IPS-18a (cell line): ENCODE measurements at regions not wholly inside any gene's neighbourhood (a gene's known extent, or its start where the extent isn't known, plus 50 kb on each side); places are given as distances from the start of the nearest gene placed in this dataset.
"Not testable (repeated sequence)": the region's sequence is repeated elsewhere in the genome, so short reads cannot be mapped to it uniquely, and the experiment has no call there.

ENCODE experiments used
- H3K27ac ChIP-seq: one replicate; pipeline ENCODE4 v1.5.1; 2013; ENCODE audit warnings: low read length
- H3K27me3 ChIP-seq: one replicate; pipeline ENCODE4 v1.6.1; 2013; ENCODE audit warnings: mild to moderate bottlenecking, low read length; ENCODE audit not compliant: control insufficient read depth, insufficient read depth
- H3K36me3 ChIP-seq: one replicate; pipeline ENCODE4 v1.6.1; 2013; ENCODE audit warnings: low read depth, low read length; ENCODE audit not compliant: control insufficient read depth
- H3K4me1 ChIP-seq: one replicate; pipeline ENCODE4 v1.6.1; 2013; ENCODE audit warnings: low read depth, low read length; ENCODE audit not compliant: control insufficient read depth
- H3K4me3 ChIP-seq: one replicate; pipeline ENCODE4 v1.5.1; 2013; ENCODE audit warnings: low read length
- H3K9ac ChIP-seq: one replicate; pipeline ENCODE4 v1.6.1; 2013; ENCODE audit warnings: mild to moderate bottlenecking, low read length, moderate library complexity
- H3K9me3 ChIP-seq: one replicate; pipeline ENCODE4 v1.6.1; 2013; ENCODE audit warnings: low read depth, low read length; ENCODE audit not compliant: control insufficient read depth

DNA sequence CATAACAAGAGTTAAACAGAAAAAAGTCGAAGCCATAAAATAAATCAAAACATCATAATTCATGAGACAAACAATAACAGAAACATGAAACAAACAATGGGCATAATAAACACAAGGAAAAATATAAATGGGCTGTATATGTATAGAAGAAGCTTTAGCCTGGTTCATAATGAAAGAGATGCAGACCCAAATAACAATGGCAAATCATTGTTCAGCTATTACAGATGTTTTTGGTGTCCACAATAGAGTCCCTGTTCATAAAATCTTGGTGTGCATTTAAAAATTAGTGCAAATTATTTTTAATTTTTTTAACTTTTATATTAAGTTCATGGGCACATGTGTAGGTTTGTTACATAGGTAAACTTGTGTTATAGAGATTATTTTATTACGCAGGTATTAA lies 1185.9 kb upstream of the B3GALT2 start:
- no peaks in the 10 kb centered on the region for H3K4me1 ChIP-seq
- H3K36me3 ChIP-seq = no peaks in the 10 kb centered on the region
- no peak overlapping the region for H3K27ac ChIP-seq
- no peak overlapping the region for H3K9ac ChIP-seq
- no peak overlapping the region for H3K4me3 ChIP-seq
- no peaks in the 10 kb centered on the region for H3K27me3 ChIP-seq
- H3K9me3 ChIP-seq = no peaks in the 10 kb centered on the region

DNA sequence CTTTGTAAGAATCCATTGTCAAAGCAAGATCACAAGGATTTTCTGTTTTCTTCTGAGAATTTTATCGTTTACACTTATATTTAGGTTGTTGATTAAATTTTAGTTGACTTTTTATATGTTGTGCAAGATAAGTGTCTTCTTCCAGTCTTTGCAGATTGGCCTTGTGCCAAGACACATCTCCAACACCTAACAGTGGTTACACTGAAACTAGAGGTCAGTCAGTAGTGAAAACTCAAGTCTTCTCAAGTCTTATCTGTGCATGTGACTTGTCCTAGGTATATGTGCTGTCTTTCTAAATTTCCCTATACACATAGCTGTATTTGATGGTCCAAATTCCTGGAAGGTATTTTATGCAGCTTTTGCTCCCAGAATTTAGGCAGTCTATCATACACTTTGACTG lies 1183.2 kb upstream of the B3GALT2 start:
- Histone ChIP-seq H3K9ac (no peak overlapping the region), H3K4me3 (no peak overlapping the region), H3K36me3 (no peaks in the 10 kb centered on the region), H3K4me1 (no peaks in the 10 kb centered on the region), H3K27me3 (no peaks in the 10 kb centered on the region), H3K9me3 (no peaks in the 10 kb centered on the region), H3K27ac (no peak overlapping the region)

DNA sequence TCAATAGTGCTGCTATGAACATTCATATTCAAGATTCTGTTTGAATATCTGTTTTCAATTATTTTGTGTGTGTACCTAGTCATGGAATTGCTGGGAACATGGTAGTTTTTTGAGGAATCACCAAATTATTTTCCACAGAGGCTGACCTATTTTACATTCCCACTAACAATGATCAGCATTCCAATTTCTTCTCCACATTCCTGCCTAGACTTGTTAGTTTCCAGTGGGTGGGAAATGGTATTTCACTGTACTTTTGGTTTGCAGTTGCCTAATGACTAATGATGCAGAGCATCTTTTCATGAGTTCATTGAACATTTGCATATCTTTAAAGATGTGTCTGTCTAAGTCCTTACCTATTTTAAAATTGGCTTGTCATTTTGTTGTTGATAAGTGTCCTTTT lies 1182.6 kb upstream of the B3GALT2 start:
- no peak overlapping the region for H3K27ac ChIP-seq
- no peaks in the 10 kb centered on the region for H3K9me3 ChIP-seq
- H3K4me3 ChIP-seq = no peak overlapping the region
- no peaks in the 10 kb centered on the region for H3K27me3 ChIP-seq
- H3K9ac ChIP-seq = no peak overlapping the region
- no peaks in the 10 kb centered on the region for H3K36me3 ChIP-seq
- H3K4me1 ChIP-seq = no peaks in the 10 kb centered on the region

DNA sequence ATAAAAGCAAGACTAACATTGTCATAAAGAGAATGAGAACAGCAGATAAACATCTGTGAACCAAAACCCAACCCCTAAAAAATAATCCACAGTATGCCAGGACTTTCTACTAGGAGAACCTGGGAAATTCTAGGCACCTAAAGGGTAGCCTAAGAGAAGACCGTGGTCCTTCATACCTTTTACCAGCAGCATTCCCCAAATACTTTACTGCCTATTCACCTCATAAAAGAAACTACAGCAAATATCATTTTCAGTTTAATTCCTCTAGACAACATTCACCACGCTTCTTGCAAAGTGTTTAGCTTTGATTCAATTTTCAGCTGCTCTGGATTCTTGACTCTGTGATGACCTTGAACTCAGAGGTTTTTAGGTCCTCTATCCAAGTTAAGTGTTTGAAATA lies 1180.7 kb upstream of the B3GALT2 start:
- Histone ChIP-seq H3K4me3 (no peak overlapping the region), H3K4me1 (no peaks in the 10 kb centered on the region), H3K27ac (no peak overlapping the region), H3K27me3 (no peaks in the 10 kb centered on the region), H3K9me3 (no peaks in the 10 kb centered on the region), H3K36me3 (no peaks in the 10 kb centered on the region), H3K9ac (no peak overlapping the region)

DNA sequence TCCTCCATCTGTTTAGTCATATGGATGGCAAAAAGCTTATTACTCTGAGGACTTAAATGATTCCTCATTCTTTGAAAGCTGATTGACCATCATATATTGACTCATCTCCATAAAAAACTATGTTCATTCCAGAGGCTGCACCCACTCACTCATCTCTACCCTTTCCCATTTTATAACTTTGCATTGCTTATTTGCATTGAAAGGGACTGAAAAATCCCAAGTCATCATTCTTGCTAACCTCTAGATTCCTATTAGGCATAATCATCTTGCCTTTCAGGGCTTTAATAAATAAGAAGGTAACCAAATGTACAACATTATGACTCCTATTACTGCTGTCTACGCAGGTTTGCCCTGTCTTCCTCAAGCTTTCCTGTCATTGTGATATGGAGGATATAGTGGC lies 1180.3 kb upstream of the B3GALT2 start:
- Histone ChIP-seq H3K4me3 (no peak overlapping the region), H3K36me3 (no peaks in the 10 kb centered on the region), H3K4me1 (no peaks in the 10 kb centered on the region), H3K27me3 (no peaks in the 10 kb centered on the region), H3K27ac (no peak overlapping the region), H3K9ac (no peak overlapping the region), H3K9me3 (no peaks in the 10 kb centered on the region)

DNA sequence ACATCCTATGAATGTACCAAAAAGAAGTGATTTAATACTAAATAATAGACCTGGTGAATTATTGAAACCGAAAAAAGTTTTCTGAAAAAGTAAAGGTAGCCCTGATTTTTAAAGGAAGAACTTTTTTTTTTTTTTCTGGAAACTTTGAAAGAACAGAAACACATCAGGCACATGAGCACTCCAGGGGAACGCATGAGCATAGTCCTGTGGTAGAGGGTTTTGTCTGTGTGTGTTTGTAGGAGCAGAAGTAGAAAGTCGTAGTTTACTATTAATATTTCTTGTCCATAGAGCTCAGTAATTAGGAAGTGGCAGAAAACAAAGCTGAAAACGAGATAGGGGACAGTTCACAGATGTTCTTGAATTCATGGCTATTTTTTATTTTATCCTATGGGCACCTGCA lies 1175.9 kb upstream of the B3GALT2 start:
- H3K9me3 ChIP-seq = no peaks in the 10 kb centered on the region
- H3K27me3 ChIP-seq = no peaks in the 10 kb centered on the region
- no peak overlapping the region for H3K27ac ChIP-seq
- H3K9ac ChIP-seq = no peak overlapping the region
- H3K4me1 ChIP-seq = no peaks in the 10 kb centered on the region
- no peak overlapping the region for H3K4me3 ChIP-seq
- H3K36me3 ChIP-seq = no peaks in the 10 kb centered on the region

DNA sequence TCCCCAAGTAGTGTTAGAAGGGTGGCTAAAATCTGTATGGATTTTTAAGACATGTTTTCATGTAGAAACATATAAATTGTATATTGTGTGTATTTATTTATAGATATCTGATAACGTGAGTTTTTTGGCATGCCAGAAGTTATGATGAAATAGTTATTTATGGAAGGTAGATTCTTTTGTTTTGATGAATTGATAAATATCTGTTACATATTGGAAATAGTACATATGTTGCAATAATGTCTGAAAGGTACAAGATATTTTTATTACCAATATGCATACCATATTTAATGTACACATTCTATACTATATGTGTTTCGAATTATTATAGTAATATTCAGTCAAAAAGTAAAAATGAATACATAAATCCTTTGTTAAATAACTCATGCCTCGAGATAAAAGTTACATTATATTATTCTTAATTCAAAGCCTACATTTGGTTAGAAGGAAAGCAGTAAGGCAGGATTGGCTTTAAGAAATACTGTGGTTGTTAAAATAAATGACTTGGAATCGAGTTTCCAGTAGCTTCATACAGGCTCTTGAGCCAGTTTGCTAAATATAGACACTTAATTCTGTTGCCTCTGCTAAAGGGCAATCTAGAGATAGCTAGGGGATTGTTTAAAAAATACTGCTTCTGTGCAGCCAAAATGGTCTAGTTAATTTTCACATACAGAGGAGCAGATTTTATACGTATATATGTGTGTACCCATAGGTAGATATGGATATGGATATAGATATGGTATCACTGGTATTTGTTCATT lies 1175.1 kb upstream of the B3GALT2 start:
- no peaks in the 10 kb centered on the region for H3K36me3 ChIP-seq
- H3K27me3 ChIP-seq = no peaks in the 10 kb centered on the region
- no peak overlapping the region for H3K27ac ChIP-seq
- no peaks in the 10 kb centered on the region for H3K9me3 ChIP-seq
- H3K4me1 ChIP-seq = no peaks in the 10 kb centered on the region
- H3K9ac ChIP-seq = no peak overlapping the region
- H3K4me3 ChIP-seq = no peak overlapping the region

DNA sequence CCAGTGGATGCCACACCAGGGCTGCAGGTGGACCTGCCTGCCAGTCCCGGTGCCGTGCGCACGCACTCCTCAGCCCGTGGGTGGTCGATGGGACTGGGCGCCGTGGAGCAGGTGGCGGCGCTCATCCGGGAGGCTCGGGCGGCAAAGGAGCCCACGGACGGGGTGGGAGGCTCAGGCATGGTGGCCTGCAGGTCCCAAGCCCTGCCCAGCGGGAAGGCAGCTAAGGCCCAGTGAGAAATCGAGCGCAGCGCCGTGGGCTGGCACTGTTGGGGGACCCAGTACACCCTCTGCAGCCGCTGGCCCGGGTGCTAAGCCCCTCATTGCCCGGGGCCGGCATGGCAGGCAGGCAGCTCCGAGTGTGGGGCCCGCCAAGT lies 1171.8 kb upstream of the B3GALT2 start:
- Histone ChIP-seq H3K4me1 (no peaks in the 10 kb centered on the region), H3K4me3 (no peak overlapping the region), H3K36me3 (no peaks in the 10 kb centered on the region), H3K27me3 (no peaks in the 10 kb centered on the region), H3K9ac (no peak overlapping the region), H3K9me3 (no peaks in the 10 kb centered on the region), H3K27ac (no peak overlapping the region)

DNA sequence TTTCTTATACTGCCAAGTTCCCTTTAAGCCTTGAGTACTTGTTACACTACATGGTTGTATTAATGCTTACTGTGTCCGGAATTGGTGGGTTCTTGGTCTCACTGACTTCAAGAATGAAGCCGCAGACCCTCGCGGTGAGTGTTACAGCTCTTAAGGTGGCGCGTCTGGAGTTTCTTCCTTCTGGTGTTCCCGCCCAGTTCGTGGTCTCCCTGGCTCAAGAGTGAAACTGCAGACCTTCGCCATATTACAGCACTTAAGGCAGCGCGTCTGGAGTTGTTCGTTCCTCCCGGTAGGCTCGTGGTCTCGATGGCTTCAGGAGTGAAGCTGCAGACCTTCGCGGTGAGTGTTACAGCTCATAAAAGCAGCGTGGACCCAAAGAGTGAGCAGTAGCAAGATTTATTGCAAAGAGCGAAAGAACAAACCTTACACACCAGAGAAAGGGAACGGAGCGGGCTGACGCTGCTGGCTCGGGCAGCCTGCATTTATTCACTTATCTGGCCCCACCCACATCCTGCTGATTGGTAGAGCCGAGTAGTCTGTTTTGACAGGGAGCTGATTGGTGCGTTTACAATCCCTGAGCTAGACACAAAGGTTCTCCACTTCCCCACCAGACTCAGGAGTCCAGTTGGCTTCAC lies 1171.3 kb upstream of the B3GALT2 start:
- not testable (repeated sequence) for H3K9me3 ChIP-seq, H3K27ac ChIP-seq, H3K4me1 ChIP-seq, H3K36me3 ChIP-seq, H3K4me3 ChIP-seq, H3K9ac ChIP-seq, H3K27me3 ChIP-seq

DNA sequence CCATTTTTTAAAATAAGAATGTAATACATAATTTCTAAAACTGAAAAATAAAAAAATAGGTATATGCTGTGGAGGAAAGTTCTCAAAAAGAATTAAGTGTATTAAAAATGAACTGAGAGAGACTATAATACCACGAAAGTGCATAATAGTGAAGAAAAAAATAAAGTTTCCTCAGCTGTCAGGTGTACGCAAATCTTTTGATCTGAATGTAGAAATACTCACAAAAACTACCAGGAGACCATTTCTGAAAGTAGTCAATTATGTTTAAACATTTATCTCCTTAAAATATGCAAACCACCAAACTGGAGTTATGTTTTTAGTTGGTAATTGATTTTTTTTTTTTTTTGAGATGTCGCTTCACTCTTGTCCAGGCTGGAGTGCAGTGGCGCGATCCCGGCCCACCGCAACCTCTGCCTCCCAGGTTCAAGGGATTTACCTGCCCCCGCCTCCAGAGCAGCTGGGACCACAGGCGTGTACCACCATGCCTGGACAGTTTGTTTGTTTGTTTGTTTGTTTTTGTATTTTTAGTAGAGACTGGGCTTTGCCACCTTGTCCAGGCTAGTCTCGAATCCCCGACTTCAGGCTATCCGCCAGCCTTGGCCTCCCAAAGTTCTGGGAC lies 1169.2 kb upstream of the B3GALT2 start:
- H3K27me3 ChIP-seq = no peaks in the 10 kb centered on the region
- H3K27ac ChIP-seq = no peak overlapping the region
- H3K9me3 ChIP-seq = no peaks in the 10 kb centered on the region
- no peak overlapping the region for H3K9ac ChIP-seq
- H3K36me3 ChIP-seq = no peaks in the 10 kb centered on the region
- H3K4me3 ChIP-seq = no peak overlapping the region
- no peaks in the 10 kb centered on the region for H3K4me1 ChIP-seq

DNA sequence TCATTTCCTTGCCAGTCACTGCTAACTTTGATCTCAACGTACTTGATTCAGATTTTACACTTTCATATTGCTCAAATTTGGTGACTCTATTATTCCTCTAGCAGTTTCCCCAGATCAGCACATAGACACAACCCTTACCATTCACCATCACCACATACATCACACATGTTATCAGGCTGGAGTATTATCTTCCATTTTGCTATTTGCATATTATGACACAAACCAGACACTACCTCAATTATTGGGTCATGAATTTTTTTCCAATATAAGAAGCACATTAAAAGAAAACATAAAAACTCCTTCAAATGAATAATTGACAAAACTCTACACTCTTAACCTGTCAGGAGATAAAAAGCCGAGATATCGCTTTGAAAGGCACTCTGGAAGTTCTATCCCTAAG lies 1166.7 kb upstream of the B3GALT2 start:
- H3K4me3 ChIP-seq = no peak overlapping the region
- no peaks in the 10 kb centered on the region for H3K36me3 ChIP-seq
- H3K9ac ChIP-seq = no peak overlapping the region
- H3K27ac ChIP-seq = no peak overlapping the region
- no peaks in the 10 kb centered on the region for H3K27me3 ChIP-seq
- no peaks in the 10 kb centered on the region for H3K4me1 ChIP-seq
- H3K9me3 ChIP-seq = no peaks in the 10 kb centered on the region

DNA sequence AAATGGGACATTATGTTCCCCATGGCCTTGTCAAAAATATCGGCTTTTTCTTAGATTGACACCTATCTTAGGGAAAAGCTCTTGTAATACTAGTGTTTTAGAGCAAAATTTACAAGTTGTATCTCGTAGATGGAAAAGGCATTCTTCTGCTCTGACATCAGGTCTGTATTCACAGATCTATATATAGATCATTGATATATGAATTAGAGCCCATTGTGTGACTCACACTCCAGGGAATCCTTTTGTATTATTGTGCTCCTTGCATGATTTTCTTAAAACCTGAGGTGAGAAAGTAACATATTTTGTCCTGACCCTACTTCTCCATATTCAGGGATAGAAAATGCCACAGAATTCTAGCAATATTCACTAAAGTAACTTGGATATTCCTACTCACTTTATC lies 1160.8 kb upstream of the B3GALT2 start:
- Histone ChIP-seq H3K9me3 (no peaks in the 10 kb centered on the region), H3K4me1 (no peaks in the 10 kb centered on the region), H3K27me3 (no peaks in the 10 kb centered on the region), H3K27ac (no peak overlapping the region), H3K36me3 (no peaks in the 10 kb centered on the region), H3K9ac (no peak overlapping the region), H3K4me3 (no peak overlapping the region)
